SK-N-SH (cell line): ENCODE measurements at regions not wholly inside any gene's neighbourhood (a gene's known extent, or its start where the extent isn't known, plus 50 kb on each side); places are given as distances from the start of the nearest gene placed in this dataset.
A peak's percentile ranks its signal among the peaks of the same experiment; 100 is the strongest.

Experiments used
- CTCF ChIA-PET: fragments of 300-600, 350-600 bp; formaldehyde crosslinking; extraction: SDS; loops from one replicate; lab custom pipeline; 2021; lab: Yijun Ruan, JAX
- POLR2A ChIA-PET: fragments of 350-600 bp; sonication (Branson Sonifier 250); formaldehyde crosslinking; extraction: SDS; loops from one replicate; lab custom pipeline; 2020; ENCODE audit warnings: antibody characterized with exemption, inconsistent platforms; lab: Yijun Ruan, JAX
- DNase-seq: peaks from one replicate; pipeline ENCODE4 v3.0.0; 2012
- H2AFZ ChIP-seq: fragments of 200-600 bp; sonication (generic); 2 replicates; pipeline ENCODE4 v1.8.1; 2016; ENCODE audit warnings: antibody characterized with exemption, mild to moderate bottlenecking, low read depth
- H3F3A ChIP-seq: fragments of 200-600 bp; sonication (generic); replicated peaks from 2 replicates; pipeline ENCODE3; 2016; ENCODE audit warnings: antibody characterized with exemption, mild to moderate bottlenecking; ENCODE audit not compliant: insufficient read depth
- H3K27ac ChIP-seq, 2 experiments: fragments of 200-500 bp in 1 of 2; fragments of 200-600 bp in 1 of 2; sonication (Bioruptor generic) in 1 of 2; sonication (generic), shearing (Covaris generic) in 1 of 2; 2 replicates each; pipeline versions ENCODE4 v1.5.1 to v1.6.1; 2014 to 2016; ENCODE audit warnings: low read depth in 2 of 2, inconsistent platforms in 1 of 2, low read length in 1 of 2, mild to moderate bottlenecking in 1 of 2, mixed read lengths in 1 of 2
- H3K27me3 ChIP-seq: fragments of 200-600 bp; sonication (generic), shearing (Covaris generic); 2 replicates; pipeline ENCODE4 v1.6.1; 2016; ENCODE audit warnings: mixed run types; ENCODE audit not compliant: insufficient read depth
- H3K36me3 ChIP-seq, 2 experiments: fragments of 200-500 bp in 1 of 2; fragments of 200-600 bp in 1 of 2; sonication (Bioruptor generic) in 1 of 2; sonication (generic) in 1 of 2; replicated peaks in 1 of 2; 2 replicates each; pipeline versions ENCODE3 to v1.5.1; 2014 to 2016; ENCODE audit warnings: low read length in 1 of 2, mild to moderate bottlenecking in 1 of 2; ENCODE audit not compliant: insufficient read depth in 2 of 2, control insufficient read depth in 1 of 2
- H3K4me1 ChIP-seq, 2 experiments: fragments of 200-500 bp in 1 of 2; fragments of 200-600 bp in 1 of 2; sonication (Bioruptor generic) in 1 of 2; sonication (generic), shearing (Covaris generic) in 1 of 2; 2 replicates each; pipeline versions ENCODE4 v1.5.1 to v1.6.1; 2014 to 2016; ENCODE audit warnings: low read depth in 1 of 2, low read length in 1 of 2, mixed run types in 1 of 2; ENCODE audit not compliant: insufficient read depth in 2 of 2, control insufficient read depth in 1 of 2
- H3K4me2 ChIP-seq: fragments of 200-600 bp; sonication (generic), shearing (Covaris generic); 2 replicates; pipeline ENCODE4 v1.6.1; 2017; ENCODE audit warnings: mixed run types
- H3K4me3 ChIP-seq, 2 experiments: fragments of 200-500 bp in 1 of 2; fragments of 200-600 bp in 1 of 2; sonication (Bioruptor generic) in 1 of 2; sonication (generic), shearing (Covaris generic) in 1 of 2; 2 replicates each; pipeline versions ENCODE4 v1.5.1 to v1.8.1; 2014 to 2016; ENCODE audit warnings: low read depth in 2 of 2, inconsistent platforms in 1 of 2, low read length in 1 of 2, mild to moderate bottlenecking in 1 of 2, mixed read lengths in 1 of 2, moderate library complexity in 1 of 2
- H3K79me2 ChIP-seq: fragments of 200-600 bp; sonication (generic); 2 replicates; pipeline ENCODE4 v1.8.1; 2017; ENCODE audit warnings: mild to moderate bottlenecking; ENCODE audit not compliant: insufficient read depth
- H3K9ac ChIP-seq: fragments of 200-600 bp; sonication (generic); 2 replicates; pipeline ENCODE4 v1.6.1; 2017; ENCODE audit warnings: mixed run types
- H3K9me2 ChIP-seq: fragments of 200-600 bp; sonication (generic); 2 replicates; pipeline ENCODE4 v1.6.1; 2017; ENCODE audit warnings: mixed run types
- H3K9me3 ChIP-seq: fragments of 200-600 bp; sonication (generic); 2 replicates; pipeline ENCODE4 v1.6.1; 2017; ENCODE audit warnings: mixed run types, mild to moderate bottlenecking, moderate library complexity
- H4K20me1 ChIP-seq: fragments of 200-600 bp; sonication (generic); 2 replicates; pipeline ENCODE4 v1.6.1; 2017; ENCODE audit warnings: mild to moderate bottlenecking, mixed run types; ENCODE audit not compliant: insufficient read depth
- ELF1 ChIP-seq: IDR thresholded peaks from 2 replicates; pipeline ENCODE4 v1.4.0; 2012
- FOXM1 ChIP-seq: IDR thresholded peaks from 2 replicates; pipeline ENCODE4 v1.4.0; 2012; ENCODE audit warnings: low read depth, mild to moderate bottlenecking
- GATA2 ChIP-seq: sonication (generic); formaldehyde crosslinking; IDR thresholded peaks from 2 replicates; pipeline ENCODE4 v1.5.0; 2020; ENCODE audit warnings: mild to moderate bottlenecking, missing genetic modification reagents
- RAD21 ChIP-seq: IDR thresholded peaks from 2 replicates; pipeline ENCODE4 v1.6.1; 2012; ENCODE audit warnings: mild to moderate bottlenecking, low read length
- SMC3 ChIP-seq: IDR thresholded peaks from 2 replicates; pipeline ENCODE4 v1.6.1; 2012; ENCODE audit warnings: low read depth, low read length, improper control_type of control experiment
- TAF1 ChIP-seq: IDR thresholded peaks from 2 replicates; pipeline ENCODE4 v1.6.1; 2012; ENCODE audit warnings: low read depth, mild to moderate bottlenecking, low read length, moderate library complexity, borderline replicate concordance
- WGBS: methylation state at CpG from one replicate; pipeline ENCODE4 v1.1.6; 2017; ENCODE audit warnings: low lambda C conversion rate; 5-methylcytosine and 5-hydroxymethylcytosine counted together
- TF ChIP-seq, protein P1 (sequence below): IDR thresholded peaks from 2 replicates; pipeline ENCODE4 v1.6.1; 2012; ENCODE audit warnings: mild to moderate bottlenecking, low read depth, low read length, moderate library complexity
- TF ChIP-seq, protein P2 (sequence below): IDR thresholded peaks from 2 replicates; pipeline ENCODE4 v1.4.0; 2012; ENCODE audit warnings: low read depth
- TF ChIP-seq, protein P3 (sequence below): fragments of 150-350 bp; IDR thresholded peaks from 2 replicates; pipeline ENCODE4 v1.6.1; 2017; ENCODE audit warnings: antibody characterized with exemption, low read length, low read depth, borderline replicate concordance
- TF ChIP-seq, protein P4 (sequence below): IDR thresholded peaks from 2 replicates; pipeline ENCODE4 v1.4.0; 2012; ENCODE audit warnings: low read depth, borderline replicate concordance

DNA sequence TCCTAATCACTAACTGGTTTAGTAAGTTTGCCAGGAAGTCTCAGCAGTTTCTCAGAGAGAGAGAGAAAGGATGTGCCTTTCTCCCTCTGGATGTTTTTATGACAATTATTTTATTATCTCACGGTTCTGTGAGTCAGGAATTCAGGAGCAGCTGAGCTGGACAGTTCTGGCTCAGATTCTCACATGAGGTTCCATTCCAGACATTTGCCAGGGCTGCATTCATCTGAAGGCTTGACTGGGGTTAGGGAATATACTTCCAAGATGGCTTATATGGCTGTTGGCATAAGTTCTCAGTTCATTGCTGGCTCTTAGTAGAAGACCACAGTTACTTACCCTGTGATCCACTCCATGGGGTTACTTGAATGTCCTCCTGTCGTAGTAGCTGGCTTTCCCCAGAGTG is 101.2 kb upstream of the ATF7IP start:
- no peaks in the 10 kb centered on the region for H3K36me3 ChIP-seq
- H3K4me1 ChIP-seq = peaks cover 6 to 8% of the 10 kb centered on the region in 2 experiments; a peak in 2 of 4 replicates
- H4K20me1 ChIP-seq = no peaks in the 10 kb centered on the region
- H3K9me2 ChIP-seq = no peaks in the 10 kb centered on the region
- 13% methylated on average over 2 of the region's 2 CpGs for WGBS
- H3K4me2 ChIP-seq = no peak overlapping the region
- H2AFZ ChIP-seq = no peak overlapping the region
- no peak overlapping the region for H3K9ac ChIP-seq
- POLR2A ChIA-PET = no interaction called here
- H3K79me2 ChIP-seq = no peaks in the 10 kb centered on the region
- H3K27ac ChIP-seq = no peak overlapping the region
- CTCF ChIA-PET = interaction anchor here (0.6 kb wide), 2 partner anchors 22 to 1528 kb away, joined by 3 read pairs; no protein-coding TSS in a partner anchor
- H3K4me3 ChIP-seq = no peak overlapping the region
- no peaks in the 10 kb centered on the region for H3K9me3 ChIP-seq
- no peaks in the 10 kb centered on the region for H3F3A ChIP-seq
- H3K27me3 ChIP-seq = no peaks in the 10 kb centered on the region
- TF ChIP-seq, protein P1, sequence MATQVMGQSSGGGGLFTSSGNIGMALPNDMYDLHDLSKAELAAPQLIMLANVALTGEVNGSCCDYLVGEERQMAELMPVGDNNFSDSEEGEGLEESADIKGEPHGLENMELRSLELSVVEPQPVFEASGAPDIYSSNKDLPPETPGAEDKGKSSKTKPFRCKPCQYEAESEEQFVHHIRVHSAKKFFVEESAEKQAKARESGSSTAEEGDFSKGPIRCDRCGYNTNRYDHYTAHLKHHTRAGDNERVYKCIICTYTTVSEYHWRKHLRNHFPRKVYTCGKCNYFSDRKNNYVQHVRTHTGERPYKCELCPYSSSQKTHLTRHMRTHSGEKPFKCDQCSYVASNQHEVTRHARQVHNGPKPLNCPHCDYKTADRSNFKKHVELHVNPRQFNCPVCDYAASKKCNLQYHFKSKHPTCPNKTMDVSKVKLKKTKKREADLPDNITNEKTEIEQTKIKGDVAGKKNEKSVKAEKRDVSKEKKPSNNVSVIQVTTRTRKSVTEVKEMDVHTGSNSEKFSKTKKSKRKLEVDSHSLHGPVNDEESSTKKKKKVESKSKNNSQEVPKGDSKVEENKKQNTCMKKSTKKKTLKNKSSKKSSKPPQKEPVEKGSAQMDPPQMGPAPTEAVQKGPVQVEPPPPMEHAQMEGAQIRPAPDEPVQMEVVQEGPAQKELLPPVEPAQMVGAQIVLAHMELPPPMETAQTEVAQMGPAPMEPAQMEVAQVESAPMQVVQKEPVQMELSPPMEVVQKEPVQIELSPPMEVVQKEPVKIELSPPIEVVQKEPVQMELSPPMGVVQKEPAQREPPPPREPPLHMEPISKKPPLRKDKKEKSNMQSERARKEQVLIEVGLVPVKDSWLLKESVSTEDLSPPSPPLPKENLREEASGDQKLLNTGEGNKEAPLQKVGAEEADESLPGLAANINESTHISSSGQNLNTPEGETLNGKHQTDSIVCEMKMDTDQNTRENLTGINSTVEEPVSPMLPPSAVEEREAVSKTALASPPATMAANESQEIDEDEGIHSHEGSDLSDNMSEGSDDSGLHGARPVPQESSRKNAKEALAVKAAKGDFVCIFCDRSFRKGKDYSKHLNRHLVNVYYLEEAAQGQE = peak; percentile 82
- TF ChIP-seq ELF1 (no peak), RAD21 (no peak), FOXM1 (no peak), SMC3 (no peak), TAF1 (no peak)
- TF ChIP-seq, protein P2, sequence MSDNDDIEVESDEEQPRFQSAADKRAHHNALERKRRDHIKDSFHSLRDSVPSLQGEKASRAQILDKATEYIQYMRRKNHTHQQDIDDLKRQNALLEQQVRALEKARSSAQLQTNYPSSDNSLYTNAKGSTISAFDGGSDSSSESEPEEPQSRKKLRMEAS = no peak
- TF ChIP-seq, protein P3, sequence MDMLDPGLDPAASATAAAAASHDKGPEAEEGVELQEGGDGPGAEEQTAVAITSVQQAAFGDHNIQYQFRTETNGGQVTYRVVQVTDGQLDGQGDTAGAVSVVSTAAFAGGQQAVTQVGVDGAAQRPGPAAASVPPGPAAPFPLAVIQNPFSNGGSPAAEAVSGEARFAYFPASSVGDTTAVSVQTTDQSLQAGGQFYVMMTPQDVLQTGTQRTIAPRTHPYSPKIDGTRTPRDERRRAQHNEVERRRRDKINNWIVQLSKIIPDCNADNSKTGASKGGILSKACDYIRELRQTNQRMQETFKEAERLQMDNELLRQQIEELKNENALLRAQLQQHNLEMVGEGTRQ = no peak
- TF ChIP-seq, all 33 proteins: peak for 1
- DNase-seq = no peak

DNA sequence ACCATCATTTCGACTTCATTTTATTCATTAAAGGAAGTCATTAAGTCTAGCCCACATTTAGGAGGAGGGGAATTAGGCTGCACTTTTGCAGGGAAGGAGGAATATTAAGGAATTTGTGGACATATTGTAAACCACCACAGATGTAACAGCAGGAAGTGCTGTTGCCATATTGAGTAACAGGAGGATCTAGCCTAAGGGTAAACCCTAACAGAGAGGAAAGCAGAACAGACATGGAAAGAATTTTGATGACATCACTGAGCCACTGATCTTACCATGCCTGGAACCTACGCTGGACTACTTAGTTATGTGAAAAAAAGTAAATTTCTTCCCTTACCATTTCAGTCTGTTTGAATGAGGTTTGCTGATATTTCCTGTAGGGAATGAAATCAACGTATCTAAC is 100.7 kb upstream of the ATF7IP start:
- 16% methylated on average over 3 of the region's 3 CpGs for WGBS
- DNase-seq = no peak
- H3K9me3 ChIP-seq = no peaks in the 10 kb centered on the region
- H3K27ac ChIP-seq = no peak overlapping the region
- peaks cover 6 to 8% of the 10 kb centered on the region in 2 experiments; a peak in 2 of 4 replicates for H3K4me1 ChIP-seq
- ChIA-PET CTCF (interaction anchor here (0.6 kb wide), 1 partner anchor 1528 kb away, joined by 3 read pairs; no protein-coding TSS in a partner anchor), POLR2A (no interaction called here)
- no peaks in the 10 kb centered on the region for H3K9me2 ChIP-seq
- no peak overlapping the region for H3K4me3 ChIP-seq
- H3K9ac ChIP-seq = no peak overlapping the region
- H3K79me2 ChIP-seq = no peaks in the 10 kb centered on the region
- no peak overlapping the region for H2AFZ ChIP-seq
- H3F3A ChIP-seq = no peaks in the 10 kb centered on the region
- no peaks in the 10 kb centered on the region for H3K36me3 ChIP-seq
- no peaks in the 10 kb centered on the region for H4K20me1 ChIP-seq
- no peak for TF ChIP-seq FOXM1
- TF ChIP-seq GATA2 (CRISPR knock-in tag) = no peak
- TF ChIP-seq, protein P4, sequence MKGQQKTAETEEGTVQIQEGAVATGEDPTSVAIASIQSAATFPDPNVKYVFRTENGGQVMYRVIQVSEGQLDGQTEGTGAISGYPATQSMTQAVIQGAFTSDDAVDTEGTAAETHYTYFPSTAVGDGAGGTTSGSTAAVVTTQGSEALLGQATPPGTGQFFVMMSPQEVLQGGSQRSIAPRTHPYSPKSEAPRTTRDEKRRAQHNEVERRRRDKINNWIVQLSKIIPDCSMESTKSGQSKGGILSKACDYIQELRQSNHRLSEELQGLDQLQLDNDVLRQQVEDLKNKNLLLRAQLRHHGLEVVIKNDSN = no peak
- no peak overlapping the region for H3K4me2 ChIP-seq
- H3K27me3 ChIP-seq = no peaks in the 10 kb centered on the region
